GM19452 (cell line): ENCODE measurements at regions not wholly inside any gene's neighbourhood (a gene's known extent, or its start where the extent isn't known, plus 50 kb on each side); places are given as distances from the start of the nearest gene placed in this dataset.
"Not testable (repeated sequence)": the region's sequence is repeated elsewhere in the genome, so short reads cannot be mapped to it uniquely, and the experiment has no call there.

ENCODE experiments used
- ATAC-seq: cut with Tn5 transposase; IDR thresholded peaks from one replicate; pipeline ENCODE4 v1.9.1; 2021; ENCODE audit not compliant: unreplicated experiment

DNA sequence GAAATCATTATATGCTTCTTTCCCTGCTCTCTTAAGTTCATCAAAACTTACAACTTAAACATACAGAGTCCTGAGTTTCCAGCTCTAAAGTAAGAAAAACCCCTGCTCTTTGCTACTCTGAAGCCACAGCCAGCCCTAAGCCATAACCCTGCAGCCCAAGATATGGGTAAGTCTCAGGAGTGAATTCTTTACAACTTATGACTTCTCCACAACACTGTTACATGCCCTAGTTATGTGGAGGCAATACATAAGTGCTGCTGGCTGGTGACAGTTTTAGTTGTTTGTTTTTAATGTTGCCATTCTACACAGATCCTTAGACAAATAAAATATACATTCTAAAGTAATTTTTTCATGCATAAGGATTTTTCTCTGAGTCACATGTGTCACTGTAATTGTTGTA is 100.2 kb downstream of the FBXO8 start:
- ATAC-seq = no peak

DNA sequence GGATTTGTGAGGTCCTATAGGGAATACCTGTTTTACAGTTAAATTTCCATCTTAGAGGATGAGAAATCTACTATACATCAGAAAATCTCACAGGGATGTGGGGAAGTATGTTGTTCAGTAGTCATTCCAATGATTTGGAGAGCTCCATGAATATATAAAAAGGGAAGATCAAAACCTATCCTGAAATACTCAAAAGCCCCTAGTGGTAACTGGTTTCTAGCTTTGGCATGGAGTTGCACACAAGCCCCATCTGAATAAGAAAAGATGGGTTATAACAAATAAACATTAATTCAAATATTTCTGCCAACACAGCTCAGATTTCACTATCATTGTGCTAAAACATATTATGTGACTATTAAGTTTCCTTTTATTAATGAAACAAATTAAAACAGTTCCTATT is 101.6 kb downstream of the FBXO8 start:
- no peak for ATAC-seq

DNA sequence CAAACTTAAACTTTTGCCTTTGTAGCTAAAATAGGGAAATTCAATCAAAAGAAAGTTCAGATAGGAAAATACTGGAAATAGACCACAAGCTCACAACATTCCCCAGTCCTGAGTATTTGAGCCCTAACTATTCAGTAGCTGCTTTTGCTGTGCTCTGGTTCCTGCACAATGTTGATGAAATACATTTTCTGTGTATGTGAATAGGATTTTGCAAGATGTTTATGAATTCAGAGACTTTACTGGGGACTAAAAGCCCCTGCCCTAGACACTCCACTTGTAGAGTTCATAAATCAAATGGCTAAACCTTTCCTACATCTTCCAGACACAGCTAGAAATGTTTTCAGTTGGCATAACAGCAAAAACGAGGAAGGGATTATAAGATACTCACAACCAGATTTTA is 105.9 kb downstream of the FBXO8 start:
- ATAC-seq = no peak

- not testable (repeated sequence) for ATAC-seq
Observed at GRCh38 chr4:174175836-174176235, 107.6 kb downstream of the FBXO8 start.

- no peak for ATAC-seq
Observed at GRCh38 chr4:174173360-174173759, 110.1 kb downstream of the FBXO8 start.

DNA sequence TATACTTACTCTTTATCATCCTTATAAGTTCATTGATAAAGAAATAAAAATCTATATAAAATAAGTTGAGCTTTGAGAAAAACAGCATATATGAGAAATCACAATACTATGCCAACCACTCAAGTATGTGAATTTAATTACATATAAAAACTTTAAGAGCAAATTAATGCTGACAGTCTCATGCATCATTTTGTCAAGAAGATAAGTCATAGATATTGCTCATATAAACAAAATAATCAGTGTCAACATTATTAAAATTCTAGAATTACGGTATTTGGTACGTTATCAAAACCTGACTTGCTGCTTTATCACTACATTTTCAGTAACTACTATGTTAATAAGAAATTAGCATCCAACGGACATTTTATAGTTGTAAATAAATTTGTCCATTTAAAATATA is 111.2 kb downstream of the FBXO8 start:
- no peak for ATAC-seq

- no peak for ATAC-seq
Observed at GRCh38 chr4:174170906-174171305, 112.6 kb downstream of the FBXO8 start.

- ATAC-seq = no peak
Observed at GRCh38 chr4:174170091-174170490, 113.4 kb downstream of the FBXO8 start.

DNA sequence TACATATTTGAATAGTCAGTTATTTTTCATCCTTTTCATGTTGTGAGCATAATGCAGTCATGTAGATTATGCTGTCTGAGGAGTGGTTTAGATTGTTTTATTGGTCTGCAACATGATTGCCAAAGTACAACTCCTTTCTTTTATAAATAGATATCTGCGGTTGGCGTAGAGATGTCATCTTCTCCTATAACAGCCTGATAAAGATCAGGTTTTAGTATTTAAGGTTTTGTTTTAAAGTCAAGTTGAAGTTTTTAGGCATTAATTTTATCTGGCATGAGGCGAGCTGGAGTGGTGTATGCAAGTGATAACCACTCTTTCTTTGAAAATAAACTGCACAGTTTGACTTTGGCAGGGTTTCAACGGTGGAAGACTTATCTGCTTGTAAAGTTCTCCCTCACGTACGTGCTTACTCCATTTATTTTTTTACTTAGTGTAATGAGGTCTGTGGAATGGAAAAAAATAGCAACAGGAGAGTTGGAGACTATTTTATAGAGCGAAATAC is 126.3 kb downstream of the FBXO8 start:
- ATAC-seq = no peak

DNA sequence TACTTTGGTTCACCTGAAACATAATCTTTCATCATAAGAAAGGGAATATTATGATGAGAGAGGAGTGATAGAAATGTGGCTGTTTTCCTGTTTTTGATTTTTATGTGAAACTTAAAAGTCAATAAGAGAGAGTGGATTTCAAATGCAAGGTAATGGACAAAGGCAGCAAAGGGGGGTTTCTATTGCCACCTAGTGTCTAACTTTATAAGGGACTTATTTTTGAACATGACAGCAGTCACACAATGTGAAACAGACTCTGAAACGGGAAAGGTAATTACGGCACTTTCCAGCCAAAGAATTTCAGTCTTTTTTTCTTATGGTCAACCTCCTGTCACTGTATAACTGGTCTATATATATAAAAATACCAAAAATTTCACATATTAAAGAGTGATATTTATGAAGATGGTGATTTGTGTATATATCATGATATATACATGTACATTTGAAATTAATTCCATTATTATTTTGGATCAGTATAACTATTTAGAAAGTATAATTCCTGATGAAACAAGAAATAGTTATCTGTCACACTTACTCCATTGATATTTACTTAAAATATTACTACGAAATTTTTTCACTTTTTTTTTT is 127.1 kb downstream of the FBXO8 start:
- ATAC-seq = peak; percentile 78

DNA sequence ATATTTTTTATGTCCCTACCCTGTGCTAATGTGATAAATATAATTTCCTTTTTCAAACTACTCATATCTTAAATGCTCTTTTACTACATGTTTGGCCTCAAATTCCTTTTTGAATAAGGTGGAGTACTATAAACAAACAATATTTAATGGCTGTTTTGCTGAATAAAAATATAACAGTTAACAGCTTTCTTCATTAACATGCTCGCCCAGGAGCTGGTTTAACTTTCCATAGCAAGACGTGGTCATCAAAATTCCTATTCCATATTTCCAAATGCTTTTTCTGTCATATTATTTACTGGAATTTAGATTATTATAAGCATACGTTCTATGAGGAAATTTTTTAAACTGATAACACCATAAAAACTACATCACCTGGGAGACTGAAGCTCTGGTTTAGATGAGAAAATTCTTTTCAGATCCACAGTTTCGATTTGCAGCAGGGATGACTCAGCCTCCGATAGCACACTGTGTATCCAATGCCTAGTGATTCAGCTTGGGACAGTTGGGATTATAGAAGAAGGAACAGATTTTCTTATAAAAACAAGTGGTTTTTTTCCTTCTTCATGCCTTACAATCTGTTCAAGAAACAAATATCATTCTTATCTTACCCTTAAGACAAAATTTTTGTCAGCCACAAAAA is 129.1 kb downstream of the FBXO8 start:
- no peak for ATAC-seq

DNA sequence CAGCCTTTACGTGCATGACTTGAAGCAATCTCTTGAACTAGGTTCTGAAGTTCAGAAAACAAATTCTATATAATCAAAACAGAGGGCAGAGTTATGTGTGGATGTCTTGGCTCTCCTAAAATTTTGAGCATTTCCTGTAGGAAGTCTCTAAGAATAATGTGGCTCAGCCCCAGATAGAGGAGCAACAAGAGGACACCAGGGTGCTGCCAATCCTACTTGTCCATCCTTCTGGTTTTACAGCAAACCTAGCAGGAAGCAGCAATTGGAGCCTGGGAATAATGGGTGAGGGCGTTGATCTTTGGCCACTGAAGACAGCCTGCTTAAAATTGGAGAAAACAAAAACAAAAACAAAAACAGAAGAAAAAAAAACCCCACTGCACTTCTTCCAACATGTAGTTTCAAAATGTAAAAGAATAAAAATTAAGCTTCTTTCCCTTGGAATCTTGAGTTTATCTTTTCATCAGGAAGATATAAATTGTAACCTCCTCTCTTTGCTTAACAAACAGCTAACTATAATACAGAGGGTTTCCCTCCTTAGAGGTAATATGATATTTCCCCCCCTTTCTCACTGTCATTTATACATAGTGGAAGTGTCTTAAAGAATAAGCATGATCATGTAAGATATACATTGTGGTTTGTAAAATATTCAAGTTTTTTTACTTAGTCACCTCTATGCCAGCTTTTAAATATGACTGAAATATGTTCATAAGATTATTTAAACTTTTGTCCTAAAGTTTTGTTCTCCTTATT is 130.6 kb downstream of the FBXO8 start:
- ATAC-seq = no peak

GRCh38 chr4:174147863-174148262 is 135.6 kb downstream of the FBXO8 start:
- ATAC-seq = no peak

- ATAC-seq = no peak
Observed at GRCh38 chr4:174144106-174144505, 139.4 kb downstream of the FBXO8 start.

DNA sequence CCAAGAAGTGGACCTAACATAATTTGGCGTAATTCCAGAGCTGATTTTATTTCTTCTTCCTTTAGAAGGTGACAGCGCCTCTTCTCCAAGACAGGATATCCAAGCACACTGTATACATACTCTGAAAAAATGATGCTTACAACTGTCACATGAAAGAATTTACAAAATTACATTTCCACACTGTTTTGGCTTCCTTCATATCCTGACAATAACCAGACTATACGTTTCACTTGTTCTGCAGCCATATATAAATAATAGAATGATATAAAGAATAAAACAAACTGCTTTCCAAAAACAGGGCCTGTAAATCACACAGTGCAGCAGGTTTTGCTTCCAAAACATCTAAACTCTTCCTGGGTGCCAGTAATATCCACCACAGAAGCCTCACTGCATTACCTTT is 141.6 kb downstream of the FBXO8 start:
- ATAC-seq = no peak

DNA sequence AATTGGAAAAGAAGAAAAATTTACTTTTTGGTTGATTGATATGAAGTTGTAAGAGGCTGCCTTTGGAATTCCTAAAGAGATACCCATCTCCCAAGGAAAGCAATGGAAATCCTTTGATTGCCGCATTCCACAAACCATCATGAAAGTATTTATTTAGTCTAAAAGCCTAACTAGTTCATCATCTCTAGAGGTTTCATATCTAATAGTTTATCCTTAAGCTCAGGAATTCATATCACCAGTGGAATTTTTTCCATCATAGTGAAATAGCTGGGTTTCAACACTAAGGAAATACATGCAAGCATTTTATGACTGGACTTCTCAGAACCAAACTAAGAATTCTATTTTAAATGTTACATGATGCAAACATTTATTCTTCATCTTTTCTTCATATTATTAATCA is 144.9 kb downstream of the FBXO8 start:
- ATAC-seq = no peak

- ATAC-seq = no peak
Observed at GRCh38 chr4:174137698-174138097, 145.8 kb downstream of the FBXO8 start.

DNA sequence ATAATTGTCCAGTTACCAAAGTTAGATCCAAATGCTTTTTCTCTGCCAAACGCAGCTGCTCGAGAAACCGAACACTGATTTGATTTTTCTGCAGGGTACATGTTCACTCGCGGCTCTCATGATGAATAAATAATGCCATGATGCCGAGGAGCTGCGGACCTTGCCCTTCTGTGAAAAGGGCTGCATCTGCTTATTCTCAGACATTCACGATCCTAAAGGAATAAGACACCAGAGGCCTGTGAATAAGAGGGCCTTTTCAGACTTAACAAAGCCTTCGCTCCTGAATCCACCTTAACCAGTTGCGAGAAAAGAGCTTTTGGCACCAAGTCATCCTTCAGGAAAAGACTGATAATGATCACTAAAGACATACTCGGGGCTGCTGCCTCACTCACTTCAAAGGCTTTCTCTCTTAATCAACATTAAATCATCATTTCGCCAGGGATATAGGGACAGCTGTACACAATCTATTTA is 147.5 kb downstream of the FBXO8 start:
- no peak for ATAC-seq

GRCh38 chr4:174135530-174135929 is 147.9 kb downstream of the FBXO8 start:
- ATAC-seq = no peak

DNA sequence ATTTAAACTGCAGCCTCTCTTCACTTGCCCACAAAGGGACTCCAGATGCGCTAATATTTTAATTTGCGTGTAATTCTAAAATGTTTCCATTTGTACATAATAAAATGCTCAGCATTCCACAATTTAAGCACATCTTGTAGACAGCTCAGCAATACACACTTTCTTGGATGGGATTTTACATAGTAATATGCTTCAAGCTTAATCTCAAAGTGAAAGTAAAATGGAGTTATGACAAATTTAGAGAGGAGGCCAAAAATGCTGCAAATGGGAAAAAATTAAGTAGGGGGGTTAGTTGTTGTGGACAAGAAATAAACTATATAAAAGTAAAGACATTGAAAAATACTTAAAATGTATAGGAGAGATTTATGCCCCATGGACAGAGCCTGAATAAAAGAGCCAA is 149.1 kb downstream of the FBXO8 start:
- no peak for ATAC-seq

DNA sequence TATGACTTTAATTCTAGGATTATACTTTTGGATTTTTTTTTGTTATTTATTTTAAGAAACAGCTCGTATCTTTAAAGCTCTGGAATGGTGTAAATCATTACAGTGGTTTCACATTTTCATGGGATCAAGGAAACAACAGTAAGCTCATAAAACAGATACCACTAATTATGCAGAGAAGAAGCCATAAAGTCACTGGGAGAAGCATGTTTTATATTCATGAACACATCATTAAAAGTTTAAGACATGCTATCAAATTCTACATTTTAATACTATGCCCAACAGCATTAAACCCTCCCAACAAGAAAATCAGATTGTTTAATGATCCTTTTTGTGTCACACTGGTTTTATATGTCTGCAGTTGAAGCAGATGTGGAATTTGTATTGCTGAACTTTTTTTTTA is 149.9 kb downstream of the FBXO8 start:
- no peak for ATAC-seq

DNA sequence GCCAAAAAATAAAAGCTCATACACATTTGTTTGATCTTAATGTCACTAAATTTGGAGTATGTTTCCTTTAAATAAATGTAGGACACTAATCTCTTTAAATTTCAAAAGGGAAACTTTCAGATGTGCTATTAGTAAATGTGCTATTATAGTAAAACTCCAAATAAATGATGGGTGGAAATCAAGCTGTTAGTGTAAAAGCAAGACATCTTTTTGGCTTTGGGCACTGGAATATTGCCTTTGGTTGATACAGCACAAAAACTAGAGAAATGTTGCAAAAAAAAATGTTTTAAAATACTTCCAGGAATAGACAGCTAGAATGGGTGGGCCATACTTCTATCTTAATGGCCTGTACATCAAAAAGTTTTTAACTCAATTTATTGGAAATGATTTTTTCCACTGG is 151.6 kb downstream of the FBXO8 start:
- no peak for ATAC-seq
